Stimulated activated naive CD4-positive, alpha-beta T cell (primary cell): ENCODE measurements at regions not wholly inside any gene's neighbourhood (a gene's known extent, or its start where the extent isn't known, plus 50 kb on each side); places are given as distances from the start of the nearest gene placed in this dataset.
"Not testable (repeated sequence)": the region's sequence is repeated elsewhere in the genome, so short reads cannot be mapped to it uniquely, and the experiment has no call there.

ENCODE experiments used
- DNase-seq, 6 experiments: peaks; one replicate each; lab custom pipeline; 2025; lab: John Stamatoyannopoulos, UW

DNA sequence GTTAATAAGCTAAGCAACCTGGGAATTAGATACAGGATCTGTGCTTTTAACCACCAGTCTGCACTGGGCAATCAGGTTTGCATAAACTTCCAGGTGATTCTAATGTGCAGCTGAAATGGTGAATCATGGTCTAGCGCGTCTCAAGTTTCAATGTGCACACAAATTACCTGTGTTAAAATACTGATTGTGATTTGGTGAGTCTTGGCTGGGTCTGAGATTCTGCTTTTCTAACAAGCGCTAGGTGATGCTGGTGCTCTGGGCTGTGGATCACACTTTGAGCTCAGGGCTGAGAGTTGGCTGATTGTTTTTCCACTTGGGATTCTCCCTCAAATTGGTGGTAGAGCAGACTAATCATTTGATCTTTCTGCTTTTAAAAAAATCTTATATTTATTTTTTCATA lies 124.8 kb downstream of the C12orf75 start:
- no peak for DNase-seq

GRCh38 chr12:105457026-105457425 lies 126.5 kb downstream of the C12orf75 start:
- no peak for DNase-seq

DNA sequence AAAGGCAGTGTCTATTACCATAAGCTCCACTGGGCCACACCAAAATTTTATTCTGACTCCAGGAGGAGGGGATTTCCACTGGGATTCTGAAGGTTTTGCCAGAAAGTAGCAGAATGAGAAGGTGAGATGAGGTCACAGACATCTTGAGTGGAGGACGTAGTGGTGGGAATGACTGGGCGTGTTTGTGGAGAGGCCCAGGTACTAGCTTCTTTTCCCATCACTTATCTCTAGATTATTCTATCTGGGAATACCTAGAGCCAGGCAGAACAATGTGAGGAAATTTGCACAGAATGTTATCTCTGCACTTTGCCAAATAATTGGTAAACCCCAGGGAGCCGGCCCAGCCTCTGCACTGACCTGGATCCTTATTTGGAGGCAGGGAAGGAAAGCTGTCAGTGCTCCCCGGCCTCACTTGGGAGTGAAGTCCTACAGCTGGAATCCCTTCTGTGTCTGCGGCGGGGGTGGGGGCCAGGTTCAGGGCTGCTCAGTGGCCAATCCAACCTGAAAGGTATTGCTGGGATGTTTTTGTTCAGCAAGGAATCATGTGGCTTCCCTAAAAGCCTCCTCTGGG lies 129.4 kb downstream of the C12orf75 start:
- DNase-seq, result no peak

- DNase-seq, result no peak
Measured at GRCh38 chr12:105461271-105461943, 130.9 kb downstream of the C12orf75 start.

GRCh38 chr12:105461944-105462762 lies 131.7 kb downstream of the C12orf75 start:
- no peak for DNase-seq

DNA sequence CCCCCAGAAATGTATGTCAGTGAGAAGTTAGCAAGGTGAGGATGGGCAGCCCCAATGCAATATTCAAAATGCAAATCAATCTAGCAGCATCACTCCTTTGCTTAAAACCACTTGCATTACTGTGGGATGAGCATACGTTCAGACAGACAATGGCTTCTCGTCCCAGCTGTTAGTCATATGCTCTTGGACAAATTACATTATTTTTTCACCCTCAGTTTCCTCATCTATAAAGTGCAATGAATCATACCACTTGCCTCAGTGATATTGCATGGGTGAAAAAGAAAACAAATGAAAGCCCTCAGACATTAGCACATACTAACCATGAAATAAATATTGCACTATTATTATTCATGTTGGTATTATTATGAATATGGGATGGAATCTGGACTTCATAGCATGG lies 132.3 kb downstream of the C12orf75 start:
- no peak for DNase-seq

DNA sequence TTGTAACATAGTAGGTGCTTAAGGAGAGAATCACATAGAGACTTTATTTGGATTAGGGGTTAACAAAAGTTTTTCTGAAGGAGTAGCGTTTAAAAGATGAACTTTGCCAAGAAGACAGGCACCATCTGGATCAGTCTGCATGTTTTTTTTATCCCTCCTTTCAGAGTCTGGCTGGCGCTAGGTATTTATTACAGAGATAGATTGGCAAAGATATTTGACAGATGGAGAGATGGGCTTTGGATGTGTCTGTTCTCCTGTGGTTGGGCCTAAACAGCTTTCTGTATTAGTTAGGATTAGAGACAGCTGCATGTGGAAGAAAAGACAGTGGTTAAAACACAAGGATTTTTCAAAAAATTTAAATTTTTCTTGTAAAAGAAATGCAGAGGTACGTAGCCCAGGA lies 133.9 kb downstream of the C12orf75 start:
- no peak for DNase-seq

GRCh38 chr12:105466231-105466900 lies 135.9 kb downstream of the C12orf75 start:
- no peak for DNase-seq

DNA sequence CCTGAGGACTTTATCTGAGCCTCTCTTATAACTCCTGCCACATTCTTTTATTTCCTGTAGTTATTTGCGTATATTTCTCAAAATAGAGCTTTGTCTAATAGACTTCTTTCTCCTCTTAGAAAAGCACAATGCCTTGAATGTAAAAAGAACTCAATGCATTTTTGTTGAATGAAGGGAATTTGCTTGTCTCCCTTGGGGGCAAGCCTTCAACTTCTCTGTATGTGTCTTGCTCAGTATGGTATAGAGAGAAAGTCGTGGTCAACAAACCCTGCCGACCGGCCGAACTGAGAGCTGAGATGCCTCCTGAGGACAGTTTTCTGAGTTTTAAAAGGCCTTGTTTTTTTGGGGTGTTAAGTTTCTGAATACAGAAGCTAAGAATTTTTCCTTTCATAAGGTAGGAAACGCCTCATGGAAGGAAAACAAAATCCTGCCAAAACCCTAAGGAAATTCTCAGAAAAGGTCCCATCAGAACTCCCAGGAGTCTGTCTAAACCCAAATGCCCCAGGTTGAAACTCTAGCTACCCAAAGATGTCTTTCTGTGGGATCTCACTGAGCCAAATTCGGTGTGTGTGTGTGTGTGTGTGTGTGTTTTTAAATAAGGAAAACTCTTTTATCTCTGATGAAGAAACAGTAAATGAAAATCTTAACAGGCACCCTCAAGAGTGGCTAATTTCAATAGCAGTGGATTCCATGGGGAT lies 136.6 kb downstream of the C12orf75 start:
- DNase-seq, result no peak

DNA sequence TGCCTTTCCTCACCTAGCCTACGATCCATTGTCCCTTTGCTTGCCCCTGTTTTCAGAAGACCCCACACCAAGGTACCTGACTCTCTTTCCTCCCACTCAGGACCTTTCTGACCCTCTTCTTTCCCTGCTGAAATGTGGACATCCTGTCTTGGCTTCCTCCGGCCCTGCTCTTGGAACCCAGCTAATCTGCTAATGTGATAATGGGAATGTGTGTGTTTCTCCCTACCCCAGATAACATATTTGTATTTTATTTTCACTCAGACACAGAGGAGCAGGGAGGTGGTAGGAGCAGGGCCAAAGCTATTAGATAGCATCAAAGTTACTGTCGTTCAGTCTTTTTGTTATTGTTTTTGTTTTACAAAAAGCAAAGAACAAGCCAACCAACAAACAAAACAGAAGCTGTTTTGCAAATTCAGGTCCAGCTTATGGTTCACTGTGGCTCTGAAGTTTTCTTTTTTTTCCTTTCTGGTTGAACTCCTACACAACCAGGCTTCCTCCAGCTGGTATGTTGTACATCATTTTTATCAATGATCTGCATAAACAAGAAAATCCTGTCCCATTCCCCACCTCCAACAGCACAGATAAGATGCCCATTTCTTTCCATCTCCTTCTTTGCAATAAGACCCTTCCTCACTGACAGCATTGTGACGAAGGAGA lies 137.3 kb downstream of the C12orf75 start:
- no peak for DNase-seq

DNA sequence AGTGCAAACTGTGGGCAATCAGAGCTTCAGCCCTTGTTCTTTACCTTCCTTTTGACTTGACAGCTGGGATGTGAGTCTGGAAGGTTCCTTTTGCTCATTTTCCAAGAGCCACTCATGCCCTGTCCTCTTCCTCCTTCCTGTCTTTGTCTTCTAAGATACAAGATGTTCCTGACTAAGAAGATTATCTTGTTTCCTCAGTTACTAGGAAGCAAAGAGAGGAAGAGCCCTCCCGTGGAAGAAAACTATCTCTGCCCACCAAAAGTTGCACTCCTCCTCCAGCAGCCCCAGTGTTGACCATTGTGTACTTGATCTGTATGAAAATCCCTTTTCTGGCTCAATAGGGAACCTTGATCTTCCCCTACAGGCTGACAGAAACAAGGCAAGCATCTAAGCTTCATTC lies 138.0 kb downstream of the C12orf75 start:
- no peak for DNase-seq

DNA sequence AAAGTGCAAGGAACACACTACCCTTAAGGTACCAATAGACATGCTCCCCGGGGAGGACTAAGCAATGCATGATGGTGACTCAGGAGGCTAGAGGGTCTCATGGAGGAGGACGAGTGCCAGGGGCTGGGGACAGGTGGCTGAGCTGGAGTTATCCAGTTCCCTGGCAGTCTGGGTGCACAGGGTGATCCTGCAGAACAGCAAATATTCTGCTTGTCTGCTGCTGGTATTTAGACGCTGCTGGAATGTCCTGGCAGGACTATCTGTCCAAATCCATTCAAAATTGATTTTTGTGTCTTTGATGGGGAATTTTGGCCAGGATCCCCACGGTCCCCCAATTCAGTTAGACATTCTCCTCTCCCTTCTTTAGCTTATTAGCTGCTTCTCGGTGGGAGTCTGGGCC lies 138.7 kb downstream of the C12orf75 start:
- DNase-seq, result no peak

- DNase-seq, result no peak
Measured at GRCh38 chr12:105469701-105470100, 139.2 kb downstream of the C12orf75 start.

DNA sequence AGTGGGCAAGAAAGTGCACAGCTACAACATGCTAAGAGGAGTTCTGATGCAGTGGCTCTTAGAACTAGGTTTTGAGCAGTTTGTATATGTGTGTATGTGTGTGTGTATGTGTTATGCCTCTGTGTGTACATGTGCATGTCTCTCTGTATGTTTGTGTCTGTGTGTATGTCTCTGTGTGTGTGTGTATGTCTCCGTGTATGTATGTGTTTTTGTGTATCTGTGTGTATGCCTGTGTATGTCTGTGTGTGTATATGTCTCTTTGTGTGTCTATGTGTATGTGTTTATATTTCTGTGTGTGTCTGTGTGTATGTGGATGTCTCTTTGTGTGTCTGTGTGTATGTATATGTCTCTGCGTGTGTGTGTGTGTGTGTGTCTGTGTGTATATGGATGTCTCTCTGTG lies 139.6 kb downstream of the C12orf75 start:
- DNase-seq, result no peak

GRCh38 chr12:105470601-105471000 lies 140.1 kb downstream of the C12orf75 start:
- DNase-seq, result no peak

GRCh38 chr12:105474672-105475071 lies 144.2 kb downstream of the C12orf75 start:
- DNase-seq, result no peak

- no peak for DNase-seq
Measured at GRCh38 chr12:105476616-105477015, 146.1 kb downstream of the C12orf75 start.

DNA sequence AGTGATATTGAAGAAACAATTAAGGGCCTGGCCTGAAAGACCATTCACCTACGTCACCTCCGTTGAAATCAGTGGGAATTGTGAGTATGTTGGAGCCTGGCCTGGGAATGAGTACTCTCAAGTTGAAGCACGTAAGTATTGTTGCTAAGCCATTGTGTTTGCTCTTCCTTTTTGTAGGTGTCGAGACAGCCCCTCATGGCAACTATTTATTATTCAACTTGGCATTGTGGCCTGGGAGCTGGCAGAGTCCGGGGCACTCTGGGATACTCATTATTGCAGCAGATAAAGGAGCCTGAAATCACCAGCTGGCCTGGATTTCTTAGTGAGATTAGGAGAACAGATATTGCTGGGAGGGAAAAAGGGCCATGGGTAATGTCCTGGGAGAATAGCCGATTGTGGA lies 147.4 kb downstream of the C12orf75 start:
- DNase-seq, result no peak

GRCh38 chr12:105478788-105479187 lies 148.3 kb downstream of the C12orf75 start:
- DNase-seq, result not testable (repeated sequence)

DNA sequence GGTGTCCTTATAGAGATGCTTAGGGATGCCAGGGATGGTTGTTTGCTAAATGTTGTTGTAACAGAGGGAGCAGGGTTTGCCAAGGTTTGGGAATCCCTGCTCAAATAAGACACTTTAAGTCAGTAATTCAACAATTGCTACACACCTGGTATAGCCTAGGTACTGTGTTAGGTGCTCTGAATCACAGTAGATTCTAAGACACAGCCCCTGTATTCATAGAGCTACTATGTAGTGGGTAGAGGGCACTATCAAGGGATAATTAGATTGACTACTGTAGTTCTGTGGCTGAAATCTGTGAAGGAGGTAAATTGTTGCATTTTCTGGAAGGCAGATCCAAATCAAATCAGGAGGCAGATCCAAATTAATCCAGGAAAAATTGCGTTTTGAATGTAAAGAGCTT lies 149.2 kb downstream of the C12orf75 start:
- DNase-seq, result no peak

DNA sequence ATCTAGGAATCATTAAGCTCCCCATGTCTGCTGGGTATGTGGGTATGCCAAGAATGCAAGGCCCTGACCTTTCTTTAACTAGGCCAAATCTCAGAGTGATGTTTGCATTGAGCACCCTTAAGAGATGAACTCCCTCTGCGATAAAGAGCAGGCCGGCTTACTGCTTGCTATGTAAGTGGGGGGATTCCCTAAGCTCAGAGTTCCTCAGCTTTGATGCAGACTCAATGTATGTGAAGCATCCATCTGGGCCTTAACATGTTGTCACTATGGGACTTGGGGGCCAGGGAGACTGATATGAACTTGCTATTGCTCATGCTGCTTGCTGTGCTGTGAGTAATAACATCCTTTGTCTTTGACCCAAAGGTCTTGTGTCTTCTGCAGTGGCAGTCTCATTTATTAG lies 149.7 kb downstream of the C12orf75 start:
- no peak for DNase-seq
